ENCODE measurements at regions not wholly inside any gene's neighbourhood (a gene's known extent, or its start where the extent isn't known, plus 50 kb on each side); places are given as distances from the start of the nearest gene placed in this dataset.

DNA sequence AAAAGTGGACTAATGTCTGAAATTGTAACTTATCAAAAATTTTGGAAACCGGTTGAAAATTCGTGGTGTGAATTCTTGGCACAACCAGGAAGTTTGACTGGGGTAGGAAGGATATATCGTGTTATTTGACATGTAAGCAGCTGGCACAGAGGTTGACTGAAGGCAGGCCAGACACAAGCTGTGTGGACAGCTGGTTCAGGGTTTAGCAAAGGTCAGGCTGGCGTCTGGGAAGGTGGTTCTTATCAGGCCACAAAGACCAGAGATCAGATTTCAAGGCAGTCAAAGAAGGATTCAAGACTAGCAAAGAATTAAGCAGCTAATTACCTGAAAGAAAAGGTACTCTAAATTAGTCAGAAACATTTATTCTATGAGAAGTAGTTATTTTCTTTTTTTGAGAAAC lies 450.2 kb upstream of the MDGA2 start:
- TF ChIP-seq, protein P1, sequence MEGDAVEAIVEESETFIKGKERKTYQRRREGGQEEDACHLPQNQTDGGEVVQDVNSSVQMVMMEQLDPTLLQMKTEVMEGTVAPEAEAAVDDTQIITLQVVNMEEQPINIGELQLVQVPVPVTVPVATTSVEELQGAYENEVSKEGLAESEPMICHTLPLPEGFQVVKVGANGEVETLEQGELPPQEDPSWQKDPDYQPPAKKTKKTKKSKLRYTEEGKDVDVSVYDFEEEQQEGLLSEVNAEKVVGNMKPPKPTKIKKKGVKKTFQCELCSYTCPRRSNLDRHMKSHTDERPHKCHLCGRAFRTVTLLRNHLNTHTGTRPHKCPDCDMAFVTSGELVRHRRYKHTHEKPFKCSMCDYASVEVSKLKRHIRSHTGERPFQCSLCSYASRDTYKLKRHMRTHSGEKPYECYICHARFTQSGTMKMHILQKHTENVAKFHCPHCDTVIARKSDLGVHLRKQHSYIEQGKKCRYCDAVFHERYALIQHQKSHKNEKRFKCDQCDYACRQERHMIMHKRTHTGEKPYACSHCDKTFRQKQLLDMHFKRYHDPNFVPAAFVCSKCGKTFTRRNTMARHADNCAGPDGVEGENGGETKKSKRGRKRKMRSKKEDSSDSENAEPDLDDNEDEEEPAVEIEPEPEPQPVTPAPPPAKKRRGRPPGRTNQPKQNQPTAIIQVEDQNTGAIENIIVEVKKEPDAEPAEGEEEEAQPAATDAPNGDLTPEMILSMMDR (optimal IDR thresholded peaks at IDR 0.05 in 1 of 3, IDR thresholded peaks at IDR 0.05 in 1 of 3, conservative IDR thresholded peaks at IDR 0.05 in 1 of 3; ENCODE audit: extremely low read depth in 1 of 3, insufficient read depth in 2 of 3, low read length in 3 of 3): no peak
- TF ChIP-seq EZH2 (IDR thresholded peaks at IDR 0.05; ENCODE audit: low read length): no peak
- Histone ChIP-seq H3K27me3 (ENCODE audit: control insufficient read depth, extremely low read depth, insufficient read depth, low read length) (no peaks in the 10 kb centered on the region), H3K4me3 (ENCODE audit: control insufficient read depth in 2 of 3, extremely low read depth in 1 of 3, insufficient read depth in 2 of 3, low read depth in 1 of 3, low read length in 3 of 3) (no peak overlapping the region), H3K4me2 (ENCODE audit: control insufficient read depth, extremely low read depth, insufficient read depth, low read depth, low read length) (no peak overlapping the region), H4K20me1 (ENCODE audit: control insufficient read depth, extremely low read depth, insufficient read depth, low read length) (no peaks in the 10 kb centered on the region), H2AFZ (ENCODE audit: control insufficient read depth, low read length) (no peak overlapping the region), H3K9ac (ENCODE audit: control insufficient read depth, extremely low read depth, insufficient read depth, low read length) (no peak overlapping the region), H3K36me3 (ENCODE audit: control insufficient read depth in 2 of 2, extremely low read depth in 1 of 2, insufficient read depth in 2 of 2, low read length in 2 of 2) (no peaks in the 10 kb centered on the region), H3K79me2 (ENCODE audit: control insufficient read depth, insufficient read depth, low read length) (no peaks in the 10 kb centered on the region), H3K9me1 (ENCODE audit: control insufficient read depth, extremely low read depth, insufficient read depth, low read length) (no peaks in the 10 kb centered on the region), H3K4me1 (ENCODE audit: control insufficient read depth, extremely low read depth, insufficient read depth, low read length) (no peaks in the 10 kb centered on the region), H3K27ac (ENCODE audit: control insufficient read depth, insufficient read depth, low read length) (no peak overlapping the region), H3K9me3 (ENCODE audit: control insufficient read depth, low read depth, low read length) (no peaks in the 10 kb centered on the region)
- dilution Hi-C loops (cut with MboI; ENCODE audit: extremely low pct_ligation_motif_present, low sequenced_read_pairs): no loop called here
- no peak for FAIRE-seq
- DNase-seq (ENCODE audit: low read depth, low spot score): no peak

DNA sequence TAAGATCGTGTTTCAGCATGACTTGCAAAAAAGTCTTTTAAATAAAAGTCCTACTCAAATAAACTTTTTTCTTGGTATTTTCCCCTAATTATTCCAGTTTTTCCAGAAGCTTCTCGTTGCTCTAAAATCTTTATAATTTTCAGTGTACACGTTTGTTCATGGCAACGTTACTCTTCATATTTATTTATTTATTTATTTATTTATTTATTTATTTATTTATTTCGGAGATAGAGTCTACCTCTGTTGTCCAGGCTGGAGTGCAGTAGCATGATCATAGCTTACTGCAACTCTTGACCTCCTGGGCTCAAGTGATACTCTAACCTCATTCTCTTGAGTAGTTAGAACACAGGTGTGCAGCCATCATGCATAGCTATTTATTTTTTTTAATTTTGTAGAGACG lies 438.3 kb upstream of the MDGA2 start:
- DNase-seq (ENCODE audit: low read depth, low spot score) (no peak), FAIRE-seq (no peak)
- Histone ChIP-seq H2AFZ (ENCODE audit: control insufficient read depth, low read length) (no peak overlapping the region), H3K79me2 (ENCODE audit: control insufficient read depth, insufficient read depth, low read length) (no peaks in the 10 kb centered on the region), H3K9me1 (ENCODE audit: control insufficient read depth, extremely low read depth, insufficient read depth, low read length) (no peaks in the 10 kb centered on the region), H3K9me3 (ENCODE audit: control insufficient read depth, low read depth, low read length) (no peaks in the 10 kb centered on the region), H3K27me3 (ENCODE audit: control insufficient read depth, extremely low read depth, insufficient read depth, low read length) (no peaks in the 10 kb centered on the region), H3K4me2 (ENCODE audit: control insufficient read depth, extremely low read depth, insufficient read depth, low read depth, low read length) (no peak overlapping the region), H3K36me3 (ENCODE audit: control insufficient read depth in 2 of 2, extremely low read depth in 1 of 2, insufficient read depth in 2 of 2, low read length in 2 of 2) (no peaks in the 10 kb centered on the region), H4K20me1 (ENCODE audit: control insufficient read depth, extremely low read depth, insufficient read depth, low read length) (no peaks in the 10 kb centered on the region), H3K4me3 (ENCODE audit: control insufficient read depth in 2 of 3, extremely low read depth in 1 of 3, insufficient read depth in 2 of 3, low read depth in 1 of 3, low read length in 3 of 3) (no peak overlapping the region), H3K4me1 (ENCODE audit: control insufficient read depth, extremely low read depth, insufficient read depth, low read length) (no peaks in the 10 kb centered on the region), H3K9ac (ENCODE audit: control insufficient read depth, extremely low read depth, insufficient read depth, low read length) (no peak overlapping the region), H3K27ac (ENCODE audit: control insufficient read depth, insufficient read depth, low read length) (no peak overlapping the region)
- dilution Hi-C loops (cut with MboI; ENCODE audit: extremely low pct_ligation_motif_present, low sequenced_read_pairs): no loop called here
- no peak for TF ChIP-seq EZH2 (IDR thresholded peaks at IDR 0.05; ENCODE audit: low read length)
- TF ChIP-seq, protein P1 (optimal IDR thresholded peaks at IDR 0.05 in 1 of 3, IDR thresholded peaks at IDR 0.05 in 1 of 3, conservative IDR thresholded peaks at IDR 0.05 in 1 of 3; ENCODE audit: extremely low read depth in 1 of 3, insufficient read depth in 2 of 3, low read length in 3 of 3): no peak
